ENCODE measurements at regions not wholly inside any gene's neighbourhood (a gene's known extent, or its start where the extent isn't known, plus 50 kb on each side); places are given as distances from the start of the nearest gene placed in this dataset.

- Histone ChIP-seq H3K4me3 (ENCODE audit: low read depth, low read length) (no peak overlapping the region), H3K27ac (ENCODE audit: low read depth, low read length) (no peak overlapping the region), H3K9me3 (ENCODE audit: control insufficient read depth, insufficient read depth, low read length) (no peaks in the 10 kb centered on the region), H3K36me3 (ENCODE audit: control insufficient read depth, insufficient read depth, low read length) (no peaks in the 10 kb centered on the region), H3K27me3 (ENCODE audit: control insufficient read depth, insufficient read depth, low read length) (no peaks in the 10 kb centered on the region), H3K4me1 (ENCODE audit: control insufficient read depth, insufficient read depth, low read length) (no peaks in the 10 kb centered on the region)
- no CpG with 5 or more reads among the region's 2 CpGs for WGBS (ENCODE audit: insufficient coverage)
- DNase-seq (ENCODE audit: low read depth in 4 of 6, low spot score in 6 of 6) = no peak
These were observed 935.1 kb upstream of the SLC35B3 start for GRCh38 chr6:9370480-9370879.

- H3K36me3 ChIP-seq (ENCODE audit: control insufficient read depth, insufficient read depth, low read length) = no peaks in the 10 kb centered on the region
- no peak for DNase-seq (ENCODE audit: low read depth in 4 of 6, low spot score in 6 of 6)
- H3K27ac ChIP-seq (ENCODE audit: low read depth, low read length) = no peak overlapping the region
- H3K4me3 ChIP-seq (ENCODE audit: low read depth, low read length) = no peak overlapping the region
- H3K27me3 ChIP-seq (ENCODE audit: control insufficient read depth, insufficient read depth, low read length) = no peaks in the 10 kb centered on the region
- H3K4me1 ChIP-seq (ENCODE audit: control insufficient read depth, insufficient read depth, low read length) = no peaks in the 10 kb centered on the region
- no peaks in the 10 kb centered on the region for H3K9me3 ChIP-seq (ENCODE audit: control insufficient read depth, insufficient read depth, low read length)
These were observed 930.0 kb upstream of the SLC35B3 start for GRCh38 chr6:9365378-9365777.

GRCh38 chr6:9361749-9362148 is 926.4 kb upstream of the SLC35B3 start:
- no peak overlapping the region for H3K27ac ChIP-seq (ENCODE audit: low read depth, low read length)
- no peaks in the 10 kb centered on the region for H3K27me3 ChIP-seq (ENCODE audit: control insufficient read depth, insufficient read depth, low read length)
- no peak for DNase-seq (ENCODE audit: low read depth in 4 of 6, low spot score in 6 of 6)
- no peaks in the 10 kb centered on the region for H3K9me3 ChIP-seq (ENCODE audit: control insufficient read depth, insufficient read depth, low read length)
- H3K36me3 ChIP-seq (ENCODE audit: control insufficient read depth, insufficient read depth, low read length) = no peaks in the 10 kb centered on the region
- H3K4me1 ChIP-seq (ENCODE audit: control insufficient read depth, insufficient read depth, low read length) = no peaks in the 10 kb centered on the region
- WGBS (ENCODE audit: insufficient coverage) = no CpG with 5 or more reads among the region's 2 CpGs
- H3K4me3 ChIP-seq (ENCODE audit: low read depth, low read length) = no peak overlapping the region

- no peak for DNase-seq (ENCODE audit: low read depth in 4 of 6, low spot score in 6 of 6)
- no peaks in the 10 kb centered on the region for H3K27me3 ChIP-seq (ENCODE audit: control insufficient read depth, insufficient read depth, low read length)
- no peaks in the 10 kb centered on the region for H3K36me3 ChIP-seq (ENCODE audit: control insufficient read depth, insufficient read depth, low read length)
- no peak overlapping the region for H3K27ac ChIP-seq (ENCODE audit: low read depth, low read length)
- H3K4me1 ChIP-seq (ENCODE audit: control insufficient read depth, insufficient read depth, low read length) = no peaks in the 10 kb centered on the region
- H3K4me3 ChIP-seq (ENCODE audit: low read depth, low read length) = no peak overlapping the region
- H3K9me3 ChIP-seq (ENCODE audit: control insufficient read depth, insufficient read depth, low read length) = no peaks in the 10 kb centered on the region
These were observed 925.5 kb upstream of the SLC35B3 start for GRCh38 chr6:9360881-9361280.

- no peaks in the 10 kb centered on the region for H3K9me3 ChIP-seq (ENCODE audit: control insufficient read depth, insufficient read depth, low read length)
- no CpG with 5 or more reads among the region's 3 CpGs for WGBS (ENCODE audit: insufficient coverage)
- H3K27ac ChIP-seq (ENCODE audit: low read depth, low read length) = no peak overlapping the region
- H3K27me3 ChIP-seq (ENCODE audit: control insufficient read depth, insufficient read depth, low read length) = no peaks in the 10 kb centered on the region
- no peaks in the 10 kb centered on the region for H3K4me1 ChIP-seq (ENCODE audit: control insufficient read depth, insufficient read depth, low read length)
- no peak overlapping the region for H3K4me3 ChIP-seq (ENCODE audit: low read depth, low read length)
- no peaks in the 10 kb centered on the region for H3K36me3 ChIP-seq (ENCODE audit: control insufficient read depth, insufficient read depth, low read length)
- no peak for DNase-seq (ENCODE audit: low read depth in 4 of 6, low spot score in 6 of 6)
These were observed 912.3 kb upstream of the SLC35B3 start for GRCh38 chr6:9347608-9348007.

GRCh38 chr6:9346923-9347322 is 911.6 kb upstream of the SLC35B3 start:
- WGBS (ENCODE audit: insufficient coverage) = 95% methylated on average over 1 of the region's 2 CpGs
- no peaks in the 10 kb centered on the region for H3K9me3 ChIP-seq (ENCODE audit: control insufficient read depth, insufficient read depth, low read length)
- no peaks in the 10 kb centered on the region for H3K36me3 ChIP-seq (ENCODE audit: control insufficient read depth, insufficient read depth, low read length)

GRCh38 chr6:9335431-9335830 is 900.1 kb upstream of the SLC35B3 start:
- no peaks in the 10 kb centered on the region for H3K27me3 ChIP-seq (ENCODE audit: control insufficient read depth, insufficient read depth, low read length)
- 43% methylated on average over 1 of the region's 10 CpGs for WGBS (ENCODE audit: insufficient coverage)
- H3K4me3 ChIP-seq (ENCODE audit: low read depth, low read length) = no peak overlapping the region
- no peaks in the 10 kb centered on the region for H3K9me3 ChIP-seq (ENCODE audit: control insufficient read depth, insufficient read depth, low read length)
- no peaks in the 10 kb centered on the region for H3K4me1 ChIP-seq (ENCODE audit: control insufficient read depth, insufficient read depth, low read length)
- peak in 1 of 6 donors; percentile 20 for DNase-seq (ENCODE audit: low read depth in 4 of 6, low spot score in 6 of 6)
- H3K27ac ChIP-seq (ENCODE audit: low read depth, low read length) = no peak overlapping the region
- no peaks in the 10 kb centered on the region for H3K36me3 ChIP-seq (ENCODE audit: control insufficient read depth, insufficient read depth, low read length)

More at GRCh38 chr6:9346923-9347322, 911.6 kb upstream of the SLC35B3 start:
- Histone ChIP-seq H3K4me3 (ENCODE audit: low read depth, low read length) (no peak overlapping the region), H3K4me1 (ENCODE audit: control insufficient read depth, insufficient read depth, low read length) (no peaks in the 10 kb centered on the region), H3K27ac (ENCODE audit: low read depth, low read length) (no peak overlapping the region), H3K27me3 (ENCODE audit: control insufficient read depth, insufficient read depth, low read length) (no peaks in the 10 kb centered on the region)
- no peak for DNase-seq (ENCODE audit: low read depth in 4 of 6, low spot score in 6 of 6)

GRCh38 chr6:9334979-9335378 is 899.6 kb upstream of the SLC35B3 start:
- no peaks in the 10 kb centered on the region for H3K9me3 ChIP-seq (ENCODE audit: control insufficient read depth, insufficient read depth, low read length)
- no peaks in the 10 kb centered on the region for H3K27me3 ChIP-seq (ENCODE audit: control insufficient read depth, insufficient read depth, low read length)
- no peak overlapping the region for H3K27ac ChIP-seq (ENCODE audit: low read depth, low read length)
- DNase-seq (ENCODE audit: low read depth in 4 of 6, low spot score in 6 of 6) = peak in 2 of 6 donors; percentile 7 to 18
- no peak overlapping the region for H3K4me3 ChIP-seq (ENCODE audit: low read depth, low read length)
- WGBS (ENCODE audit: insufficient coverage) = no CpG with 5 or more reads among the region's 3 CpGs
- H3K4me1 ChIP-seq (ENCODE audit: control insufficient read depth, insufficient read depth, low read length) = no peaks in the 10 kb centered on the region
- no peaks in the 10 kb centered on the region for H3K36me3 ChIP-seq (ENCODE audit: control insufficient read depth, insufficient read depth, low read length)

GRCh38 chr6:9332241-9332780 is 897.0 kb upstream of the SLC35B3 start:
- no peaks in the 10 kb centered on the region for H3K27me3 ChIP-seq (ENCODE audit: control insufficient read depth, insufficient read depth, low read length)
- peak in 1 of 6 donors; percentile 67 for DNase-seq (ENCODE audit: low read depth in 4 of 6, low spot score in 6 of 6)
- H3K36me3 ChIP-seq (ENCODE audit: control insufficient read depth, insufficient read depth, low read length) = no peaks in the 10 kb centered on the region
- H3K9me3 ChIP-seq (ENCODE audit: control insufficient read depth, insufficient read depth, low read length) = peaks cover 2% of the 10 kb centered on the region
- no peak overlapping the region for H3K4me3 ChIP-seq (ENCODE audit: low read depth, low read length)
- WGBS (ENCODE audit: insufficient coverage) = no CpG with 5 or more reads among the region's 2 CpGs
- H3K27ac ChIP-seq (ENCODE audit: low read depth, low read length) = no peak overlapping the region
- H3K4me1 ChIP-seq (ENCODE audit: control insufficient read depth, insufficient read depth, low read length) = no peaks in the 10 kb centered on the region

GRCh38 chr6:9316831-9317230 is 881.5 kb upstream of the SLC35B3 start:
- H3K9me3 ChIP-seq (ENCODE audit: control insufficient read depth, insufficient read depth, low read length) = no peaks in the 10 kb centered on the region
- H3K4me1 ChIP-seq (ENCODE audit: control insufficient read depth, insufficient read depth, low read length) = no peaks in the 10 kb centered on the region
- H3K4me3 ChIP-seq (ENCODE audit: low read depth, low read length) = no peak overlapping the region

More at GRCh38 chr6:9316831-9317230, 881.5 kb upstream of the SLC35B3 start:
- no CpG with 5 or more reads among the region's 3 CpGs for WGBS (ENCODE audit: insufficient coverage)
- no peaks in the 10 kb centered on the region for H3K27me3 ChIP-seq (ENCODE audit: control insufficient read depth, insufficient read depth, low read length)
- no peak overlapping the region for H3K27ac ChIP-seq (ENCODE audit: low read depth, low read length)
- DNase-seq (ENCODE audit: low read depth in 4 of 6, low spot score in 6 of 6) = no peak
- H3K36me3 ChIP-seq (ENCODE audit: control insufficient read depth, insufficient read depth, low read length) = no peaks in the 10 kb centered on the region

All from spinal cord (tissue), 9 donors.